NT2/D1 (cell line): ENCODE measurements at regions not wholly inside any gene's neighbourhood (a gene's known extent, or its start where the extent isn't known, plus 50 kb on each side); places are given as distances from the start of the nearest gene placed in this dataset.

Experiments used
- YY1 ChIP-seq: IDR thresholded peaks from 2 replicates; pipeline ENCODE4 v1.6.1; 2011; ENCODE audit not compliant: insufficient read length, insufficient read depth
- ZNF274 ChIP-seq: IDR thresholded peaks from 2 replicates; pipeline ENCODE4 v1.6.1; 2011; ENCODE audit warnings: mild to moderate bottlenecking, low read depth, low read length

DNA sequence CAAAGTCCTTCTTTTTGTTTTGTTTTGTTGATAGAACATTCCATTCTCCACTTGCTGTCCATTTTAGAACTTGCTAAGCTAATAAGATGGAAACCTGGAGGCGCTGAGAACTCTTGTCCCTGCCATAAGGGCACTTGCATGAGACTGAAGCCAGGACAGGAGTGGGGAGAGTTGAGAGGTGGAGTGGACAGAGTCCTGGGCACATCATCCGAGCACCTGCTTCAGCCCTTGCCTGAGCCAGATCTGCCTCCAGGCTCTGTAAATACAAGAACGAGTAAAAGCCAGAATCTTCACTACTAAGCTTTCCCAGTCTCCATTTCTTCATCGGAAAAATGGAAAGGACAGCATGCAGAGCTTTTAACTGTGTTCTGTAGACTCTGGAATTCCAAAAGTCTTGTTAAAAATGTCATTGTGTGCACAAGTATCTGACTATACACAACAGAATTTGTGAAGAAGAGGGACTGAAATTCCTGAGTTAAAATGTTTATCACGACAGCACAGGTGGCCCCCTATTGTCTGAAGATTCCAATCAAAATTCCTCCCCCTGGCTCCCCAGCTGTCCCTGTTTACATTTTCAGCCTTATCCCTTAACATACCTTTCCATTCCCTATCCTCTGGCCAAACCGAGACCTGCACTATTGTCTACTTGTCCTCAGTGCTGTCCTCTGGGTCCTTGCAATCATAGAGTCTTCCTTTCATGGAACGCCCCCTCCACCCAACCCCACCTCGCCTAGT is 498.2 kb upstream of the TNP1 start:
- TF ChIP-seq YY1 (no peak), ZNF274 (no peak)
